ENCODE measurements at regions not wholly inside any gene's neighbourhood (a gene's known extent, or its start where the extent isn't known, plus 50 kb on each side); places are given as distances from the start of the nearest gene placed in this dataset.
A peak's percentile ranks its signal among the peaks of the same experiment; 100 is the strongest.

GRCh38 chr5:165015547-165015946, 1510.1 kb downstream of the MAT2B start:
- TF ChIP-seq MYC (IDR thresholded peaks at IDR 0.05; ENCODE audit: low read depth, low read length) (no peak), MAX (IDR thresholded peaks at IDR 0.05; ENCODE audit: low read depth, low read length) (no peak), POLR2A (IDR thresholded peaks at IDR 0.05; ENCODE audit: extremely low read depth, insufficient read length) (no peak), CTCF (IDR thresholded peaks at IDR 0.05; ENCODE audit: low read depth, low read length) (no peak)
- DNase-seq (ENCODE audit: low read depth), result peak; percentile 15

DNA sequence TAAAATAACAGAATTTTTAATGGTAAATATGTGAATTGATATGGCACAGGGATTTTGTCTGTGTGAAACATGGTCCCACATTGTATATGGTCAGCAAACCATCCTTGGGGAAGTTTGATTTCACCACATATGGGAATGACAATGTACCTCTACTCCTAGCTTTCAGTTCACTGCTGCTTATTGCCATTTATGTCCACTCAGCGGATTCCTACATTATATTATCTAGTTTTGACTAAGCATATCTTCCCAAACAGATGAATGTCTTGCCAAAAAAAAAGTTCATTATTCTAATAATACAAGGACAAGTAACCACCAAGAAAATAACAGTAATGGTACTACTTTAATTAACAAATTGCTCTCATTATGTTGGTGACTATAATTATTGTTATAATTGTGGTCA, 1521.6 kb downstream of the MAT2B start:
- DNase-seq (ENCODE audit: low read depth), result no peak
- TF ChIP-seq MAX (IDR thresholded peaks at IDR 0.05; ENCODE audit: low read depth, low read length) (no peak), MYC (IDR thresholded peaks at IDR 0.05; ENCODE audit: low read depth, low read length) (no peak), POLR2A (IDR thresholded peaks at IDR 0.05; ENCODE audit: extremely low read depth, insufficient read length) (no peak), CTCF (IDR thresholded peaks at IDR 0.05; ENCODE audit: low read depth, low read length) (no peak)
- no peak overlapping the region for H3K4me3 ChIP-seq (ENCODE audit: low read depth, low read length)

More at GRCh38 chr5:165015547-165015946, 1510.1 kb downstream of the MAT2B start:
- no peak overlapping the region for H3K4me3 ChIP-seq (ENCODE audit: low read depth, low read length)

GRCh38 chr5:165028356-165028755, 1522.9 kb downstream of the MAT2B start:
- TF ChIP-seq CTCF (IDR thresholded peaks at IDR 0.05; ENCODE audit: low read depth, low read length) (no peak), MAX (IDR thresholded peaks at IDR 0.05; ENCODE audit: low read depth, low read length) (no peak), MYC (IDR thresholded peaks at IDR 0.05; ENCODE audit: low read depth, low read length) (no peak)
- DNase-seq (ENCODE audit: low read depth), result no peak
- H3K4me3 ChIP-seq (ENCODE audit: low read depth, low read length), result no peak overlapping the region

- DNase-seq (ENCODE audit: low read depth), result peak; percentile 93
- TF ChIP-seq MAX (IDR thresholded peaks at IDR 0.05; ENCODE audit: low read depth, low read length) (peak; percentile 85), POLR2A (IDR thresholded peaks at IDR 0.05; ENCODE audit: extremely low read depth, insufficient read length) (no peak), MYC (IDR thresholded peaks at IDR 0.05; ENCODE audit: low read depth, low read length) (peak; percentile 65), CTCF (IDR thresholded peaks at IDR 0.05; ENCODE audit: low read depth, low read length) (peak; percentile 65)
Measured at GRCh38 chr5:165029099-165029870, 1523.9 kb downstream of the MAT2B start.

GRCh38 chr5:165030971-165031370, 1525.6 kb downstream of the MAT2B start:
- no peak for DNase-seq (ENCODE audit: low read depth)
- H3K4me3 ChIP-seq (ENCODE audit: low read depth, low read length), result no peak overlapping the region
- TF ChIP-seq CTCF (IDR thresholded peaks at IDR 0.05; ENCODE audit: low read depth, low read length) (no peak), MAX (IDR thresholded peaks at IDR 0.05; ENCODE audit: low read depth, low read length) (no peak), POLR2A (IDR thresholded peaks at IDR 0.05; ENCODE audit: extremely low read depth, insufficient read length) (no peak), MYC (IDR thresholded peaks at IDR 0.05; ENCODE audit: low read depth, low read length) (no peak)

More at GRCh38 chr5:165029099-165029870, 1523.9 kb downstream of the MAT2B start:
- H3K4me3 ChIP-seq (ENCODE audit: low read depth, low read length), result no peak overlapping the region

Measured in NB4 (cell line).